SK-N-SH (cell line): ENCODE measurements at regions not wholly inside any gene's neighbourhood (a gene's known extent, or its start where the extent isn't known, plus 50 kb on each side); places are given as distances from the start of the nearest gene placed in this dataset.

Experiments used
- CTCF ChIA-PET: fragments of 300-600, 350-600 bp; formaldehyde crosslinking; extraction: SDS; loops from one replicate; lab custom pipeline; 2021; lab: Yijun Ruan, JAX
- POLR2A ChIA-PET: fragments of 350-600 bp; sonication (Branson Sonifier 250); formaldehyde crosslinking; extraction: SDS; loops from one replicate; lab custom pipeline; 2020; ENCODE audit warnings: antibody characterized with exemption, inconsistent platforms; lab: Yijun Ruan, JAX
- DNase-seq: peaks from one replicate; pipeline ENCODE4 v3.0.0; 2012
- H2AFZ ChIP-seq: fragments of 200-600 bp; sonication (generic); 2 replicates; pipeline ENCODE4 v1.8.1; 2016; ENCODE audit warnings: antibody characterized with exemption, mild to moderate bottlenecking, low read depth
- H3F3A ChIP-seq: fragments of 200-600 bp; sonication (generic); replicated peaks from 2 replicates; pipeline ENCODE3; 2016; ENCODE audit warnings: antibody characterized with exemption, mild to moderate bottlenecking; ENCODE audit not compliant: insufficient read depth
- H3K27ac ChIP-seq, 2 experiments: fragments of 200-500 bp in 1 of 2; fragments of 200-600 bp in 1 of 2; sonication (Bioruptor generic) in 1 of 2; sonication (generic), shearing (Covaris generic) in 1 of 2; 2 replicates each; pipeline versions ENCODE4 v1.5.1 to v1.6.1; 2014 to 2016; ENCODE audit warnings: low read depth in 2 of 2, inconsistent platforms in 1 of 2, low read length in 1 of 2, mild to moderate bottlenecking in 1 of 2, mixed read lengths in 1 of 2
- H3K27me3 ChIP-seq: fragments of 200-600 bp; sonication (generic), shearing (Covaris generic); 2 replicates; pipeline ENCODE4 v1.6.1; 2016; ENCODE audit warnings: mixed run types; ENCODE audit not compliant: insufficient read depth
- H3K36me3 ChIP-seq, 2 experiments: fragments of 200-500 bp in 1 of 2; fragments of 200-600 bp in 1 of 2; sonication (Bioruptor generic) in 1 of 2; sonication (generic) in 1 of 2; replicated peaks in 1 of 2; 2 replicates each; pipeline versions ENCODE3 to v1.5.1; 2014 to 2016; ENCODE audit warnings: low read length in 1 of 2, mild to moderate bottlenecking in 1 of 2; ENCODE audit not compliant: insufficient read depth in 2 of 2, control insufficient read depth in 1 of 2
- H3K4me1 ChIP-seq, 2 experiments: fragments of 200-500 bp in 1 of 2; fragments of 200-600 bp in 1 of 2; sonication (Bioruptor generic) in 1 of 2; sonication (generic), shearing (Covaris generic) in 1 of 2; 2 replicates each; pipeline versions ENCODE4 v1.5.1 to v1.6.1; 2014 to 2016; ENCODE audit warnings: low read depth in 1 of 2, low read length in 1 of 2, mixed run types in 1 of 2; ENCODE audit not compliant: insufficient read depth in 2 of 2, control insufficient read depth in 1 of 2
- H3K4me2 ChIP-seq: fragments of 200-600 bp; sonication (generic), shearing (Covaris generic); 2 replicates; pipeline ENCODE4 v1.6.1; 2017; ENCODE audit warnings: mixed run types
- H3K4me3 ChIP-seq, 2 experiments: fragments of 200-500 bp in 1 of 2; fragments of 200-600 bp in 1 of 2; sonication (Bioruptor generic) in 1 of 2; sonication (generic), shearing (Covaris generic) in 1 of 2; 2 replicates each; pipeline versions ENCODE4 v1.5.1 to v1.8.1; 2014 to 2016; ENCODE audit warnings: low read depth in 2 of 2, inconsistent platforms in 1 of 2, low read length in 1 of 2, mild to moderate bottlenecking in 1 of 2, mixed read lengths in 1 of 2, moderate library complexity in 1 of 2
- H3K79me2 ChIP-seq: fragments of 200-600 bp; sonication (generic); 2 replicates; pipeline ENCODE4 v1.8.1; 2017; ENCODE audit warnings: mild to moderate bottlenecking; ENCODE audit not compliant: insufficient read depth
- H3K9ac ChIP-seq: fragments of 200-600 bp; sonication (generic); 2 replicates; pipeline ENCODE4 v1.6.1; 2017; ENCODE audit warnings: mixed run types
- H3K9me2 ChIP-seq: fragments of 200-600 bp; sonication (generic); 2 replicates; pipeline ENCODE4 v1.6.1; 2017; ENCODE audit warnings: mixed run types
- H3K9me3 ChIP-seq: fragments of 200-600 bp; sonication (generic); 2 replicates; pipeline ENCODE4 v1.6.1; 2017; ENCODE audit warnings: mixed run types, mild to moderate bottlenecking, moderate library complexity
- H4K20me1 ChIP-seq: fragments of 200-600 bp; sonication (generic); 2 replicates; pipeline ENCODE4 v1.6.1; 2017; ENCODE audit warnings: mild to moderate bottlenecking, mixed run types; ENCODE audit not compliant: insufficient read depth
- EP300 ChIP-seq, 2 experiments: IDR thresholded peaks; 2 replicates each; pipeline versions ENCODE4 v1.4.0 to v1.6.1; 2012; ENCODE audit warnings: borderline replicate concordance in 1 of 2, low read depth in 1 of 2, low read length in 1 of 2
- EZH2phosphoT487 ChIP-seq: fragments of 200-600 bp; sonication (generic); IDR thresholded peaks from 2 replicates; pipeline ENCODE4 v1.6.1; 2017; ENCODE audit warnings: low read depth, mixed run types, mild to moderate bottlenecking, antibody characterized with exemption, moderate library complexity, borderline replicate concordance
- FOSL2 ChIP-seq: IDR thresholded peaks from 2 replicates; pipeline ENCODE4 v1.4.0; 2012; ENCODE audit warnings: low read depth, mild to moderate bottlenecking, moderate library complexity, borderline replicate concordance
- MAX ChIP-seq: IDR thresholded peaks from 2 replicates; pipeline ENCODE4 v1.4.0; 2012; ENCODE audit warnings: low read depth
- MEF2A ChIP-seq: IDR thresholded peaks from 2 replicates; pipeline ENCODE4 v1.4.0; 2012; ENCODE audit warnings: low read depth, borderline replicate concordance
- NFIC ChIP-seq: IDR thresholded peaks from 2 replicates; pipeline ENCODE4 v1.4.0; 2012; ENCODE audit warnings: borderline replicate concordance
- RCOR1 ChIP-seq: fragments of 150-350 bp; IDR thresholded peaks from 2 replicates; pipeline ENCODE4 v1.6.1; 2017; ENCODE audit warnings: antibody characterized with exemption, low read length
- RFX5 ChIP-seq: IDR thresholded peaks from 2 replicates; pipeline ENCODE4 v1.6.1; 2012; ENCODE audit warnings: mild to moderate bottlenecking, improper control_type of control experiment, low read length
- RXRA ChIP-seq: IDR thresholded peaks from 2 replicates; pipeline ENCODE4 v1.4.0; 2012; ENCODE audit warnings: low read depth, mild to moderate bottlenecking, borderline replicate concordance
- SIN3A ChIP-seq: IDR thresholded peaks from 2 replicates; pipeline ENCODE4 v1.6.1; 2012; ENCODE audit warnings: low read depth, mild to moderate bottlenecking, low read length, moderate library complexity, borderline replicate concordance
- TAF1 ChIP-seq: IDR thresholded peaks from 2 replicates; pipeline ENCODE4 v1.6.1; 2012; ENCODE audit warnings: low read depth, mild to moderate bottlenecking, low read length, moderate library complexity, borderline replicate concordance
- TCF12 ChIP-seq: IDR thresholded peaks from 2 replicates; pipeline ENCODE4 v1.4.0; 2012
- TEAD4 ChIP-seq: IDR thresholded peaks from 2 replicates; pipeline ENCODE4 v1.4.0; 2012; ENCODE audit warnings: mild to moderate bottlenecking, borderline replicate concordance; ENCODE audit not compliant: insufficient read depth
- USF2 ChIP-seq: fragments of 150-350 bp; IDR thresholded peaks from 2 replicates; pipeline ENCODE4 v1.6.1; 2017; ENCODE audit warnings: antibody characterized with exemption, low read length, low read depth, borderline replicate concordance
- YY1 ChIP-seq: IDR thresholded peaks from 2 replicates; pipeline ENCODE4 v1.4.0; 2012; ENCODE audit warnings: low read depth, mild to moderate bottlenecking
- ZBTB33 ChIP-seq: IDR thresholded peaks from 2 replicates; pipeline ENCODE4 v1.4.0; 2012; ENCODE audit warnings: low read depth, borderline replicate concordance
- WGBS: methylation state at CpG from one replicate; pipeline ENCODE4 v1.1.6; 2017; ENCODE audit warnings: low lambda C conversion rate; 5-methylcytosine and 5-hydroxymethylcytosine counted together

- POLR2A ChIA-PET: no interaction called here
- no peaks in the 10 kb centered on the region for H3F3A ChIP-seq
- DNase-seq: no peak
- no peaks in the 10 kb centered on the region for H3K36me3 ChIP-seq
- H3K9me3 ChIP-seq: no peaks in the 10 kb centered on the region
- no peak overlapping the region for H3K27ac ChIP-seq
- no peaks in the 10 kb centered on the region for H4K20me1 ChIP-seq
- CTCF ChIA-PET: interaction anchor here (0.6 to 1.5 kb wide), 3 partner anchors 252 to 346 kb away, joined by 3 read pairs; no protein-coding TSS in a partner anchor
- H3K4me3 ChIP-seq: no peak overlapping the region
- 19% methylated on average over 4 of the region's 4 CpGs for WGBS
- no peak overlapping the region for H3K4me2 ChIP-seq
- no peaks in the 10 kb centered on the region for H3K27me3 ChIP-seq
- no peak overlapping the region for H3K9ac ChIP-seq
- no peaks in the 10 kb centered on the region for H3K9me2 ChIP-seq
- H2AFZ ChIP-seq: no peak overlapping the region
- no peaks in the 10 kb centered on the region for H3K79me2 ChIP-seq
- no peaks in the 10 kb centered on the region; a peak in 1 of 4 replicates for H3K4me1 ChIP-seq
- no peak for TF ChIP-seq RFX5
- no peak for TF ChIP-seq EZH2phosphoT487
- TF ChIP-seq MAX: no peak
- no peak for TF ChIP-seq FOSL2
- no peak for TF ChIP-seq RCOR1
- TF ChIP-seq SIN3A: no peak
- TF ChIP-seq TCF12: no peak
- no peak for TF ChIP-seq MEF2A
- TF ChIP-seq NFIC: no peak
- TF ChIP-seq, all 33 proteins: peak for 0
These were observed 321.1 kb downstream of the ZIC1 start for GRCh38 chr3:147730284-147730683.

GRCh38 chr3:147733217-147733616 is 324.1 kb downstream of the ZIC1 start:
- WGBS: 29% methylated on average over 2 of the region's 2 CpGs
- no peaks in the 10 kb centered on the region for H3K79me2 ChIP-seq
- H3K4me2 ChIP-seq: no peak overlapping the region
- H4K20me1 ChIP-seq: no peaks in the 10 kb centered on the region
- POLR2A ChIA-PET: no interaction called here
- H3F3A ChIP-seq: no peaks in the 10 kb centered on the region
- H3K36me3 ChIP-seq: no peaks in the 10 kb centered on the region
- CTCF ChIA-PET: no interaction called here
- no peak overlapping the region for H2AFZ ChIP-seq
- no peaks in the 10 kb centered on the region for H3K27me3 ChIP-seq
- no peaks in the 10 kb centered on the region for H3K9me3 ChIP-seq
- no peaks in the 10 kb centered on the region; a peak in 1 of 4 replicates for H3K4me1 ChIP-seq
- H3K9ac ChIP-seq: no peak overlapping the region
- no peak overlapping the region for H3K4me3 ChIP-seq
- TF ChIP-seq USF2 (no peak), RCOR1 (no peak), RFX5 (no peak), EP300 (IDR thresholded peaks at IDR 0.05; ENCODE audit: borderline replicate concordance in 1 of 2, low read depth in 1 of 2, low read length in 1 of 2) (no peak), RXRA (no peak), TEAD4 (no peak), TAF1 (no peak), TCF12 (no peak), YY1 (no peak), MEF2A (no peak), FOSL2 (no peak), ZBTB33 (no peak)
- TF ChIP-seq, all 33 proteins: peak for 0
- H3K27ac ChIP-seq: no peak overlapping the region
- DNase-seq: no peak
- no peaks in the 10 kb centered on the region for H3K9me2 ChIP-seq
